Dedifferentiated amniotic fluid mesenchymal stem cell (primary cell): ENCODE measurements at regions not wholly inside any gene's neighbourhood (a gene's known extent, or its start where the extent isn't known, plus 50 kb on each side); places are given as distances from the start of the nearest gene placed in this dataset.

ENCODE experiments used
- DNase-seq: peaks from one replicate; pipeline ENCODE4 v3.0.0-alpha.2; 2016; ENCODE audit errors: extremely low spot score

GRCh38 chr10:76735866-76736265 is 901.7 kb downstream of the KCNMA1 start:
- DNase-seq: no peak

GRCh38 chr10:76733441-76733936 is 904.1 kb downstream of the KCNMA1 start:
- DNase-seq: no peak

GRCh38 chr10:76732306-76732705 is 905.3 kb downstream of the KCNMA1 start:
- no peak for DNase-seq

- DNase-seq: no peak
Observed at GRCh38 chr10:76729841-76730487, 907.6 kb downstream of the KCNMA1 start.

- no peak for DNase-seq
Observed at GRCh38 chr10:76729346-76729745, 908.3 kb downstream of the KCNMA1 start.

GRCh38 chr10:76727038-76727437 is 910.6 kb downstream of the KCNMA1 start:
- DNase-seq: no peak

- DNase-seq: no peak
Observed at GRCh38 chr10:76723844-76724243, 913.8 kb downstream of the KCNMA1 start.

- no peak for DNase-seq
Observed at GRCh38 chr10:76721891-76722505, 915.6 kb downstream of the KCNMA1 start.

- no peak for DNase-seq
Observed at GRCh38 chr10:76719006-76719405, 918.6 kb downstream of the KCNMA1 start.

- peak; percentile 29 for DNase-seq
Observed at GRCh38 chr10:76717141-76717540, 920.5 kb downstream of the KCNMA1 start.

GRCh38 chr10:76711222-76711997 is 926.2 kb downstream of the KCNMA1 start:
- no peak for DNase-seq

- DNase-seq: no peak
Observed at GRCh38 chr10:76700241-76700640, 937.4 kb downstream of the KCNMA1 start.

GRCh38 chr10:76697923-76698322 is 939.7 kb downstream of the KCNMA1 start:
- no peak for DNase-seq

GRCh38 chr10:76695069-76695468 is 942.5 kb downstream of the KCNMA1 start:
- no peak for DNase-seq

- DNase-seq: no peak
Observed at GRCh38 chr10:76686201-76686600, 951.4 kb downstream of the KCNMA1 start.

GRCh38 chr10:76684968-76685367 is 952.6 kb downstream of the KCNMA1 start:
- no peak for DNase-seq

- no peak for DNase-seq
Observed at GRCh38 chr10:76681153-76681552, 956.5 kb downstream of the KCNMA1 start.

- DNase-seq: no peak
Observed at GRCh38 chr10:76679030-76679429, 958.6 kb downstream of the KCNMA1 start.

GRCh38 chr10:76675951-76676587 is 961.5 kb downstream of the KCNMA1 start:
- DNase-seq: peak; percentile 88

GRCh38 chr10:76675561-76675950 is 962.1 kb downstream of the KCNMA1 start:
- DNase-seq: no peak

- no peak for DNase-seq
Observed at GRCh38 chr10:76667408-76668370, 969.9 kb downstream of the KCNMA1 start.
